ENCODE measurements at regions not wholly inside any gene's neighbourhood (a gene's known extent, or its start where the extent isn't known, plus 50 kb on each side); places are given as distances from the start of the nearest gene placed in this dataset.

DNA sequence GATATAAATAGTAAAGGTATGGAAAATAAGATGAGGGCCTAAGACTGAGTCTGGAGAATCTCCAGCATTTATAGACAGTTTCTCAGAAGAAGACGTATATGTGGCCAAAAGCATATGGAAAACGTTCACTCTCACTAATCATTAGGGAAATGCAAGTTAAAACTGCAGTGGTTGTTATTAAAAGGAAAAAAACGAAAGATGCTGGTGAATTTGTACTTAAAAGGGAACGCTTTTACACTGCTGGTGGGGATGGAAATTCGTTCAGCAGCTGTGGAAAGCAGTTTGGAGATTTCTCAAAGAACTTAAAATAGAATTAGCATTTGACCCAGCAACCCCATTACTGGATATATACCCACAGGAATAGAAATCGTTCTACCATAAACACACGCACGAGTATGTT lies 180.5 kb upstream of the CADM1 start:
- in situ Hi-C loops (cut with HindIII; ENCODE audit: extremely low pct_ligation_motif_present, low pct_unique_long_range_greater_than_20kb), result no loop called here
- Histone ChIP-seq H3K27me3 (ENCODE audit: control insufficient read depth in 1 of 2, insufficient read depth in 2 of 2, low read length in 2 of 2) (peaks cover 0 to 13% of the 10 kb centered on the region in 2 experiments; a peak in 2 of 5 replicates), H3K36me3 (replicated peaks in 1 of 2; ENCODE audit: control insufficient read depth in 1 of 2, insufficient read depth in 2 of 2, low read length in 2 of 2) (no peaks in the 10 kb centered on the region), H3K4me2 (ENCODE audit: low read depth, low read length) (no peak overlapping the region), H2AFZ (ENCODE audit: low read length) (no peak overlapping the region), H3K9me3 (ENCODE audit: low read length) (no peaks in the 10 kb centered on the region), H4K20me1 (ENCODE audit: insufficient read depth, low read length) (no peaks in the 10 kb centered on the region), H3K4me3 (replicated peaks in 1 of 3; ENCODE audit: insufficient read depth in 1 of 3, low read depth in 2 of 3, low read length in 3 of 3) (no peak overlapping the region), H3K4me1 (ENCODE audit: insufficient read depth, low read length) (no peaks in the 10 kb centered on the region), H3K27ac (ENCODE audit: extremely low read length, insufficient read depth, low read length) (no peak overlapping the region), H3K9ac (ENCODE audit: insufficient read depth, low read depth, low read length) (no peak overlapping the region), H3K79me2 (ENCODE audit: insufficient read depth, low read length) (no peaks in the 10 kb centered on the region)
- TF ChIP-seq ZNF431 (CRISPR knock-in tag; IDR thresholded peaks at IDR 0.05; ENCODE audit: borderline replicate concordance, low read depth) (no peak), CEBPG (CRISPR knock-in tag; IDR thresholded peaks at IDR 0.05) (no peak)
- ATAC-seq, result no peak
- ChIA-PET CTCF (ENCODE audit: low intra/inter-chr PET ratio, low total read pairs) (no interaction called here), POLR2A (no interaction called here)
- no peak for FAIRE-seq
- no TSS peak for BruUV-seq (replicated peaks)
- intact Hi-C loops (cut with micrococcal nuclease; ENCODE audit: unreplicated experiment), result no loop called here
- WGBS (ENCODE audit: low lambda C conversion rate), result 5% methylated on average over 8 of the region's 8 CpGs
- DNase-seq (ENCODE audit: low spot score), result no peak

DNA sequence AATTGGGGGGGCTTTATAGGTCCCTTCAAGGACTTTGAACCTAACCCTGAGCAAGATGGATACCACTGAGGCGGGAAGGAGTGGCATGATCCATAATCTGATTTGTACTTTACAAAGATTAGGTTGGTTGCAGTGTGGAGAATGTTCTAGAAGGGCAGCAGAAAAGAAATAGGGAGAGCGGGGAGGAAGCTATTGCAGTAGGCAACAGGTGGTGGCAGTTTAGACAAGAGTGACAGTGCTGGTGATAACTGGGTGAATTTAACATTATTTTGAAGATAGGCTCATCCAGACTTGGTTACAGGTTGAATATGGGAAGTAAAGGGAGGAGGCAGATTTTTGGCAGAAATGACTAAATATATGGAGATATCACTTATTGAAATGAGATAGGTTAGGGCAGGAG lies 179.9 kb upstream of the CADM1 start:
- Histone ChIP-seq H3K9ac (ENCODE audit: insufficient read depth, low read depth, low read length) (no peak overlapping the region), H4K20me1 (ENCODE audit: insufficient read depth, low read length) (no peaks in the 10 kb centered on the region), H3K79me2 (ENCODE audit: insufficient read depth, low read length) (no peaks in the 10 kb centered on the region), H3K9me3 (ENCODE audit: low read length) (no peaks in the 10 kb centered on the region), H2AFZ (ENCODE audit: low read length) (no peak overlapping the region), H3K4me3 (replicated peaks in 1 of 3; ENCODE audit: insufficient read depth in 1 of 3, low read depth in 2 of 3, low read length in 3 of 3) (no peak overlapping the region), H3K4me1 (ENCODE audit: insufficient read depth, low read length) (no peaks in the 10 kb centered on the region), H3K36me3 (replicated peaks in 1 of 2; ENCODE audit: control insufficient read depth in 1 of 2, insufficient read depth in 2 of 2, low read length in 2 of 2) (no peaks in the 10 kb centered on the region), H3K27me3 (ENCODE audit: control insufficient read depth in 1 of 2, insufficient read depth in 2 of 2, low read length in 2 of 2) (peaks cover 0 to 7% of the 10 kb centered on the region in 2 experiments; a peak in 2 of 5 replicates), H3K4me2 (ENCODE audit: low read depth, low read length) (no peak overlapping the region), H3K27ac (ENCODE audit: extremely low read length, insufficient read depth, low read length) (no peak overlapping the region)
- DNase-seq (ENCODE audit: low spot score) (no peak), ATAC-seq (no peak), FAIRE-seq (no peak)
- CTCF ChIA-PET (ENCODE audit: low intra/inter-chr PET ratio, low total read pairs), result no interaction called here
- 42% methylated on average over 2 of the region's 2 CpGs for WGBS (ENCODE audit: low lambda C conversion rate)
- in situ Hi-C loops (cut with HindIII; ENCODE audit: extremely low pct_ligation_motif_present, low pct_unique_long_range_greater_than_20kb), result no loop called here
- no TSS peak for BruUV-seq (replicated peaks)
- POLR2A ChIA-PET, result no interaction called here
- intact Hi-C loops (cut with micrococcal nuclease; ENCODE audit: unreplicated experiment), result no loop called here
- TF ChIP-seq FOSL2 (CRISPR knock-in tag; IDR thresholded peaks at IDR 0.05), result no peak
- TF ChIP-seq AGO1 (IDR thresholded peaks at IDR 0.05; ENCODE audit: low read depth, low read length, poor library complexity, severe bottlenecking), result no peak
- TF ChIP-seq, protein P1, sequence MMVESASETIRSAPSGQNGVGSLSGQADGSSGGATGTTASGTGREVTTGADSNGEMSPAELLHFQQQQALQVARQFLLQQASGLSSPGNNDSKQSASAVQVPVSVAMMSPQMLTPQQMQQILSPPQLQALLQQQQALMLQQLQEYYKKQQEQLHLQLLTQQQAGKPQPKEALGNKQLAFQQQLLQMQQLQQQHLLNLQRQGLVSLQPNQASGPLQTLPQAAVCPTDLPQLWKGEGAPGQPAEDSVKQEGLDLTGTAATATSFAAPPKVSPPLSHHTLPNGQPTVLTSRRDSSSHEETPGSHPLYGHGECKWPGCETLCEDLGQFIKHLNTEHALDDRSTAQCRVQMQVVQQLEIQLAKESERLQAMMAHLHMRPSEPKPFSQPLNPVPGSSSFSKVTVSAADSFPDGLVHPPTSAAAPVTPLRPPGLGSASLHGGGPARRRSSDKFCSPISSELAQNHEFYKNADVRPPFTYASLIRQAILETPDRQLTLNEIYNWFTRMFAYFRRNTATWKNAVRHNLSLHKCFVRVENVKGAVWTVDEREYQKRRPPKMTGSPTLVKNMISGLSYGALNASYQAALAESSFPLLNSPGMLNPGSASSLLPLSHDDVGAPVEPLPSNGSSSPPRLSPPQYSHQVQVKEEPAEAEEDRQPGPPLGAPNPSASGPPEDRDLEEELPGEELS (CRISPR knock-in tag; IDR thresholded peaks at IDR 0.05), result no peak
- no peak for TF ChIP-seq SMYD3 (CRISPR knock-in tag; IDR thresholded peaks at IDR 0.05)
- TF ChIP-seq, protein P2, sequence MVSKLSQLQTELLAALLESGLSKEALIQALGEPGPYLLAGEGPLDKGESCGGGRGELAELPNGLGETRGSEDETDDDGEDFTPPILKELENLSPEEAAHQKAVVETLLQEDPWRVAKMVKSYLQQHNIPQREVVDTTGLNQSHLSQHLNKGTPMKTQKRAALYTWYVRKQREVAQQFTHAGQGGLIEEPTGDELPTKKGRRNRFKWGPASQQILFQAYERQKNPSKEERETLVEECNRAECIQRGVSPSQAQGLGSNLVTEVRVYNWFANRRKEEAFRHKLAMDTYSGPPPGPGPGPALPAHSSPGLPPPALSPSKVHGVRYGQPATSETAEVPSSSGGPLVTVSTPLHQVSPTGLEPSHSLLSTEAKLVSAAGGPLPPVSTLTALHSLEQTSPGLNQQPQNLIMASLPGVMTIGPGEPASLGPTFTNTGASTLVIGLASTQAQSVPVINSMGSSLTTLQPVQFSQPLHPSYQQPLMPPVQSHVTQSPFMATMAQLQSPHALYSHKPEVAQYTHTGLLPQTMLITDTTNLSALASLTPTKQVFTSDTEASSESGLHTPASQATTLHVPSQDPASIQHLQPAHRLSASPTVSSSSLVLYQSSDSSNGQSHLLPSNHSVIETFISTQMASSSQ (IDR thresholded peaks at IDR 0.05; ENCODE audit: low read depth), result no peak
- TF ChIP-seq, protein P2 (CRISPR knock-in tag; IDR thresholded peaks at IDR 0.05; ENCODE audit: borderline replicate concordance), result no peak
- TF ChIP-seq, protein P3, sequence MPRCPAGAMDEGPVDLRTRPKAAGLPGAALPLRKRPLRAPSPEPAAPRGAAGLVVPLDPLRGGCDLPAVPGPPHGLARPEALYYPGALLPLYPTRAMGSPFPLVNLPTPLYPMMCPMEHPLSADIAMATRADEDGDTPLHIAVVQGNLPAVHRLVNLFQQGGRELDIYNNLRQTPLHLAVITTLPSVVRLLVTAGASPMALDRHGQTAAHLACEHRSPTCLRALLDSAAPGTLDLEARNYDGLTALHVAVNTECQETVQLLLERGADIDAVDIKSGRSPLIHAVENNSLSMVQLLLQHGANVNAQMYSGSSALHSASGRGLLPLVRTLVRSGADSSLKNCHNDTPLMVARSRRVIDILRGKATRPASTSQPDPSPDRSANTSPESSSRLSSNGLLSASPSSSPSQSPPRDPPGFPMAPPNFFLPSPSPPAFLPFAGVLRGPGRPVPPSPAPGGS (CRISPR knock-in tag; IDR thresholded peaks at IDR 0.05), result no peak
- no peak for TF ChIP-seq ZNF629 (CRISPR knock-in tag; conservative IDR thresholded peaks at IDR 0.05)
- TF ChIP-seq CBX1 (IDR thresholded peaks at IDR 0.05; ENCODE audit: low read depth), result no peak
- TF ChIP-seq ZNF292 (CRISPR knock-in tag; IDR thresholded peaks at IDR 0.05; ENCODE audit: borderline replicate concordance, low read depth), result no peak
- no peak for TF ChIP-seq KLF9 (CRISPR knock-in tag; IDR thresholded peaks at IDR 0.05; ENCODE audit: low read depth)

Measured in HepG2 (cell line).